Renal cortical epithelial cell (primary cell): ENCODE measurements at regions not wholly inside any gene's neighbourhood (a gene's known extent, or its start where the extent isn't known, plus 50 kb on each side); places are given as distances from the start of the nearest gene placed in this dataset.

Experiments used
- DNase-seq: peaks from one replicate; pipeline ENCODE4 v3.0.0-alpha.2; 2011; ENCODE audit warnings: low read depth

DNA sequence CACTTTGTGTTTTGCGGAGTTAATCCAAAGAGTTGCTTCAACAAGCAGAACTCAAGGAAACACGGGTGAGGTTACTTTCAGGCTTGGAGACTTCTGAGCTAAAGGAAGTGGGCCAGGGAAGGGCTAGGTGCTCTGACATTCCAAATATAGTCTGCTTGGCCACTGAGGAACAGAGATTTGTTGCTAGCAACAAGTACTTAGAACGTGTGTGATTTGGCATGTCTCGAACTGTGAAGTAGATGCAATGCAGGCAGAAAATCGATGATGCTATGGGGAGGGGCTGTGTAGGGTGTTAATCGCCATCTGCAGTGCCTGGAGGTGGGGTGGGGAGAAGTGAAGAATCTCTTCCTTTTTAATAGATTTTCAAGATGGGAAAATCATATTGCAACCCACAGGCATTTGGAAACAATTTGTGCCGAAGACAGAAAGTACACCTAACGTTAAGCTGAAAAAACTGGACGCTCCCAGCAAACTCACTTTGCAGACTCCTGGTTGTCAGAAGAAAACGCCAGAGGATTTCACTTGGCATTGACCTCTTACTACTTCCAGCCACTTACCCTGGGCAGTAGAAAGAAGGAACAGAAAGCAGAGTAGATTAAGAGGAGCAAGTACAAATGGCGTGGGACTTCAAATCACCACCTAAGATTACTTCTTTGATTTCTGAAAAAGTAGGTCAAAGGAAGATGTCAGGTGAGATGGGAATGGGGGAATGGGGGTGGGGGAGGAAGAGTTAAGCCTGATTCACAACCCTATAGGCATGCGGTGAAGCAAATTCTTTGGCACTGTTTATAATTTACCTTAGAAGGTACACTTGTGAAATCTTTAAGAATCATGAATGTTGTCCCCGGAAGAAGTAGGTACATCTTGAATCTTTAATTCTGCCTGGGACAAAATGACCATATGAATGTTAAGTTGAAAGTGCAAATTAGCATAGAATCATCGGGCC is 314.1 kb downstream of the CD83 start:
- DNase-seq = no peak

DNA sequence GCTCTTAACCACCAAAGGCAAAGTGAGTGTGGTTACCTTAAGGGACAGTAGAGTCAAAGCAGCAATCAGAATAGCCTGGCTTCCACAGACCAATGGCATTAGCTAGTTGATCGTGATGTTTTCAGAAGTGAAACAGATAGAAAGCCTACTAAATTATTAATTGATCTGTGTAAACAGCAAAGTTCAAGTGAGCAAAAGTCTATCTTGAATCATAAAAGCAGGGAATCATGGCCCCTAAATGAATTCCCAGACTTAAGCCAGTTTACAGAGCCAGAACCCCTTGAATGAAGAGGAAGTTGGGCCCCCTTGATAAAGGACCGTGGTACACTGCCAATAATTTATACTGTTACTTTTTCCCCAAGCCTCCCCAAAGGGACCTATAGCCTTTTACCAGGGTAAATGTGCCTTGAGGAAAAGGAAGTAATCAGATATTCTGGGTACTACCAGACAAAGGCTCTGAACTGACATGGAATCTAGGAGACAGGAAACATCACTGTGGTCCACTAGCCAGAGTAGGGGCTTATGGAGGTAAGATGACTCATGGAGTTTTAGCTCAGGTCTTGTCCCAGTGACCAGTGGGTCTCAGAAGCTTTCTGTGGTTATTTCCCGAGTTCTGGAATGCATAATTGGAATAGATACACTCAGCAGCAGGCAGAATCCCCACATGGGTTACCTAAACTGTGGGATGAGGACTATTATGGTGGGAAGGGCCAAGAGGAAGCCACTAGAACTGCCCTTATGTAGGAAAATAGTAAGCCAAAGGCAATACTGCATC is 317.5 kb downstream of the CD83 start:
- peak; percentile 16 for DNase-seq

DNA sequence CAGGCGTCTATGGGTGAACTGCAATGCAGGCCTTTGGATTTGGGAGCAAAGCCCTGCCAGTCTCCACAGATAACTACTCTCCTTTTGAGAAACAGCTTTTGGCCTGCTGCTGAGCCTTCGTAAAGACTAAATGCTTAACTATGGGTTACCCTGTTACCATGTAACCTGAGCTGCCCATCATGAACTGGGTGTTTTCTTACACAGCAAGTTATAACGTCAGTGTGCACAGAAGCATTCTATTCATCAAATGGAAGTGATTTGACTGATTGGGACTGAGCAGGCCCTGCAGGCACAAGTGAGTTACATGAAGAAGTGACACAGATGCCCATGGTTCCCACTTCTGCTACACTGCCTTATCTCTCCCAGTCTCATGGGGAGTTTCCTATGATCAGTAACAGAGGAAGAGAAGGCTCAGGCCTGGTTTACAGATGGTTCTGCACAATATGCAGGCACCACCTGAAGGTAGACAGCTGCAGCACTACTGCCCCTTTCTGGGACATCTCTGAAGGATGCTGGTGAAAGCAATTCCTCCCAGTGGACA is 319.1 kb downstream of the CD83 start:
- no peak for DNase-seq

DNA sequence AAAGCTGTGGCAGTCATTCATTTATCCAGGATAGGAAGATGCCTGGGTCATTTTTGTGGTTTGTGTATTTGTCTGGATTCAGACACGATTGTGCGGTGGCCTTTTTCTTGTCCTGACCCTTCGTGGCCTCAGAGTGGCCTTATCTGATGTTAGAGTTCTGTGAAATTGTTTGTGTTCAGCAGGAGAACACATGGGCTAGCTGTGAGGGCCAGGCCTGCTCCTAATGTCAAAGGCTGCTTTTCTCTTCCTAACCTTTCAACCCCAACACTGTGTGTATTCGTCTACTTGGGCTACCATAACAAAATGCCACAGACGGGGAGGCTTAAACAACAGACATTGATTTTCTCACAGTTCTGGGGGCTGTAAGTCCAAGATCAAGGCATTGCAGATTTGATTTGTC is 321.8 kb downstream of the CD83 start:
- DNase-seq = no peak

DNA sequence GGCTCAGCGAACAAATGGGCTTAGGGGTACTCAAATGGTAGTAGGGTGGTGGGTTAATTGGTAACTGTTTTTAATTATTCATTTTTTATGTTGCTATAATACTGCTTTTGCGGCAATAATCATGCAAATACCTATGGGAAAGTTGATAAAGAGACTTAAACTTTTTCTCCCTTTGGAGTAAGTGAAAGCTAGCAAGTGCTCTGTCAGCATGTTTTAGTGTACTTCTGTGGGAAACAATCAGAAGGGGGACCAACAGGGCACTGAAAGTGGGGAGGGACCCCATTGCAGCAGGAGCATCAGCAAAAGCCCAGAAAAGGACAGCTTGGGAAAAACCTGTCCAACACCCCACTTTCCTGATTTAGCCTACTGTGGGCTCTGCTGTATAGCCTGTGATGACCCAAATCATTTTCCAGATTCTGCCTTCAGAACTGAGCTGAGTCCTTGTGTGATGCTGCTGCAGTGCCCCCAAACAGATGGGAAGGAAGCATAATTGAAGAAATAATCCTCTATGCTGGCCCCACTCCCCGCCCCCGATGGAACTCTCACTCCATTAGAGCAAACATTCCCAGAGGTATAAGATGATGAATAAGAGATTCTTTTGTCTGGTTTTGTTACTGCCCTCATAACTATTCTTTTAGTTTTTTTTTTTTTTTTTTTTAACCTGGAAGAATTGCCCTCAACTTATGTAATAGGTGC is 322.8 kb downstream of the CD83 start:
- DNase-seq = no peak

DNA sequence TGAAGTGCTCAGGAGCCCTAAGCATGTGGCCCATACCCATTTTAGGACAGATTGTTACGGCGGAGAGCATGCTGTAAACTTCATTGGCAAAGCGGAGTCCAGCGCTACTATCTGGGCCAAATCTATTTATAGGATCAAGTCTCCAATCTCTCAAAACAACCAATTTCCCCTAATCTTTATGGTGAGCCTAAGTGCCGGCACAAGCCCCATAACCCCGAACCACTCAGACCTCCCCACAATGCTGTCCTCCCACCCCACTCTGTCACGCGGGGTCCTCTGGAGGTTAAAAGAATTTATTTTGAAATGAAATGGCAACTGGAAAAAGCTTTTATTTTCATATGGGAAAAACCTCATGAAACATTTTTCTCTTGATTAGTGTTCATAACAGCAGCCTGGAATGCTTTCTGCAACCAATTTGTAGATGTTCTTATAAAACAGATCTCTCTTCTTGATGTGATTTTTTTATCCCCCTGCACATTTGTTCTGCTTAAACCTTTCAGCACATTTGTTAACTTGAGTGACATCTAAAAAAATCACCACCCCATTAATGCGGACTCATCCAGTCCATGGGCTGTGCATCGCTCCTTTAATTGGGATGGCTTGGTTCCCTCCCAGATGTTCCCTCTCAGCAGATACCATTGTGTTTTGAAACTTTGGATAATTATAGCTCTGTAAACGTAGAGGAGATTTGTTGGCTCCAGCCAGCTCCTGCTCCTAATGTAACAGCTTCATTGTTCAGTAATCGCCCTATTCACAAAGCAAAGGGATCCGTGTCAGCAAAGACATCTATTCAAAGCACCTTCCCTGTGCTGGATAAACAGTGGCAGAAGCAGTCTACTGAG is 323.6 kb downstream of the CD83 start:
- DNase-seq = no peak

DNA sequence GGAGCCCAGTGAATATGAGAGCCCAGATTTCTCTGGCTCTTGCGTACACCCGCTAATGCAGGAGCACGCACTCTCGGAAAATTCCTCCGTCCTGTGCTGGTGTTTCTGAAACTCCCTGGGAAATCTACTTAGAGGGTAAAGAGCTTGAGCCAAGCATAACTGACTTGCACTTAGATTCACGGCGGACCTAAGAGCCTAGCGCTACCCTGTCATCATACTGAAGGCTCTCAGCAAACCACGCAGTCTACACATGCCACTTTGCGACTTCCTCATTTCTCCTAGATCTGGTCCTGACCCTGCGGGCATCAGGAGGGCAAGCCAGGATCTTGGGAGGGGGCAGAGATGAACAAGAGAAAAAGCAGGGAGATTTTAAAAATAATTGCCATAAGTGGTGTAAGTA is 324.7 kb downstream of the CD83 start:
- DNase-seq = no peak

DNA sequence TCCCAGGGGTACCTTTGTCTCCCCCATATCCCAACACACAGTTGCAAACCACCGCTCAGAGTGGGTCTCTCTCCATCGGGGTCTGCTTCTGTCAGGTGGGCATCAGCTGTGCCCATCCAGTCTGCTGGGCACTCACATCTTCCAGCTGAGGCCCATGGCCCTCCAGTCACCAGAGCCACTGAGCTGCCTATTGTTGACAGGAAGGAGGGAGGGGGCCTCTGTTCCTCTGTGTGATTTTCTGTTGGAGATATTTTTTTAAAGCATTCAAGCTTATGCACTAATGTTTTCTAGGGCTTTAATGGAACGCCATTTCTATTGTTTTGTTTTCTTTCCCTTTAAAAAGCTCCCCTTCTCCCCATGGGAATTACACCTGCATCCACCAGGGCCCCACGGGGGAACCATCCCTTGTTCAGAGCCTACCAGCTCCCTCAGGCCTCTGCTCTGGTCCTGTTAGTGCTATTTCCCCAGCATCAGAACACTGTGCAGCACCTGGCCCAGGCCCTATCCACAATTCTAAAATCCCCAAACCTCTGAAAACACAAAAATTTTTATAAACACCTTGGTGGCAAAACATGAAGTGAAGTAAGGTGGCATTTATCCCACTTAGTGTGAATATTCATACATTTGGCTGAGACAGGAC is 326.2 kb downstream of the CD83 start:
- DNase-seq = no peak

DNA sequence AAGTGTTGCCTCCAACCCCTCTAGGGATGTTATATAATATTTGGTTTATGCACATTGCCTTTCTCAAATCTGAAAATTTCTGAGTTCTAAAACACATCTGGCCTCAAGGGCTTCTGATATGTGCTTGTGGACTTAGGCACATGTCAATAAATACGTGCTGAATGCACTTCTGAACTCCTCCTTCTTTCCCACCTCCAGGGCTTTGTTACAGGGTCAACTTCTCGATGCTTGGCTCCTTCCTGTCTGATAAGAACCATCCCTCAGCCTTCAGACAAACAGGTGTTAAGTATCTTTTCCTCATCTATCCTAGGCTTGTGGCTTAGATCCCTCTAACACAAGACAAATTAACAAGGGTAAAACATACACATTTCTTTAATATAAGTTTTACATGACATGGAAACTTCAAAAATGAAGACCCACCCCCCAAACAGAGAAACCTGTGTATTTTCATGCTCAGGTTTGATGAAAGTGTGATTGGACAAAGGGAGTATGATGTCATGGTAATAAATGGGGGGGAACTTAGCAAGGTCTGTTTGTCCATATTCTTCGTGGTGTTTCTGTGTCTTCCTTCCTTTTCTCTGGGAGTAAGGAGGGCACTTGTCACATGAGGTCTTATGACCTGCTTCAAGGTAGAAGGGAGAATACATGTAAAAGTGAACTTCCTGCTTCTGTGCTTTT is 326.9 kb downstream of the CD83 start:
- DNase-seq = no peak

DNA sequence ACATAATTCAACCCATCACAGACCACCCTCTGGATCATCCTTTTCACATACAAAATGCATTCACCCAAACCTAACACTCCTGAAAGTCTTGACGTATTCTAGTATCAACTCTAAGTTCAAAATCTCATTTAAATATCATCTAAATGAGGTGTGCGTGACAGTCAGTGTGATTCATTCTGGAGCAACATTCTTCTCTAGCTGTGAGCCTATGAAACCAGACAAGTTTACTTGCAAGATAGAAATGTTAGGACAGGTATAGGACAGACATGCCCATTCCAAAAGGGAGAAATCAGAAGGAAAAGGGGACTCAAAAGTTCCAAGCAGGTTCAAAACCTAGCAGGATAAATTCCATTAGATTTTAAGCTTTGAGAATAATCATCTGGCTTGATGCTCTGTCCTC is 329.7 kb downstream of the CD83 start:
- DNase-seq = no peak

DNA sequence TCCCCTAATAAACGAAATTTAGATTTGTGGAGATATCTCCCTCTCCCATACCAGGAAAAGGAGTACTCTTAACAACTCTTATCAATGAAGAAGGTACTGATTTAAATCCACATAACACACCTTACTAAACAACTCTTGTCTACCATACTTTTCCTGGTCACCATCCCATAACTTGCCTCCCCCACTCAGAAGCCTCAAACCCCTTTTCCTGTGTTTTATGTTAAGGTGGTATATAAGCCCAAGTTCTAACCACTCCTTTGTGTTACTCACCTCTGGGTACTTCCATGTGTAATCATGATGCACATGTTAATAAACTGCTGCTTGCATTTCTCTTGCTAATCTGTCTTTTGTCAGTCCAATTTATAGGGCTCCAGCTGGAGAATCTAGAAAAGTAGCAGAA is 330.7 kb downstream of the CD83 start:
- DNase-seq = no peak

DNA sequence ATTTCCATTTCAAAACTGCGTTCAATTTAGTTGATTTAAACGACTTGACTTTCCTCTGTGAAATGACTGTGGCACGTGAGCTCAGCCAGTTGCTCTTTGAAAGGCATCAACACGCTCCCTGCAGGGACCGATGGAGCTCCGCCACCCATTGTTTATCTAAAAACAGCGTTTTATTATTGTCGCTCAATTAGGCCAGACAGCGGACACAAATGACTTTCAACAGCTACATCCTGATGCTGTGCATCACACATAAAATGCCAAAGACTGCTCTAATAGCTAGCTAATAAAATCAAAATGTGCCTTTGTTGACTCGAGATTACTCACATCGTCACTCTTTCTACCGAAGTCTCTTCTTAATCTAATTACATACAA is 332.5 kb downstream of the CD83 start:
- DNase-seq = no peak

DNA sequence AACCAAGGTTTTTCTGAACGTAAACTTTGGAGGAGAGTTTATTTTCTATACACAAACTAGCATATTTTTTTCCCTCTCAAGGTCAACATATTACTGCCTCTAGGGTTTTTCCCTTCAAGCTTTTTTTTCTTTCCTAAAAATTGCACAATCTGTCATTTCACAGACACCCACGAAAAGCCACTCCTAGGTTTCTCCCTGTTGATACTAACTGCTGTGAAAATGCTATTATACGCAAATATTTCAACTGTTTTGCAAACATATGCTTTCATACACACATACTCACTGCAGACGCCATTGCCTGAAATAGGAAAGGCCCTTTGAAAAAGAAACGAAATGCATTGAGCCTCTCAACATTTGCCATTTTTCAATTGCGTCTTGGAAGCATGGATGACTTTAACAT is 333.0 kb downstream of the CD83 start:
- no peak for DNase-seq

DNA sequence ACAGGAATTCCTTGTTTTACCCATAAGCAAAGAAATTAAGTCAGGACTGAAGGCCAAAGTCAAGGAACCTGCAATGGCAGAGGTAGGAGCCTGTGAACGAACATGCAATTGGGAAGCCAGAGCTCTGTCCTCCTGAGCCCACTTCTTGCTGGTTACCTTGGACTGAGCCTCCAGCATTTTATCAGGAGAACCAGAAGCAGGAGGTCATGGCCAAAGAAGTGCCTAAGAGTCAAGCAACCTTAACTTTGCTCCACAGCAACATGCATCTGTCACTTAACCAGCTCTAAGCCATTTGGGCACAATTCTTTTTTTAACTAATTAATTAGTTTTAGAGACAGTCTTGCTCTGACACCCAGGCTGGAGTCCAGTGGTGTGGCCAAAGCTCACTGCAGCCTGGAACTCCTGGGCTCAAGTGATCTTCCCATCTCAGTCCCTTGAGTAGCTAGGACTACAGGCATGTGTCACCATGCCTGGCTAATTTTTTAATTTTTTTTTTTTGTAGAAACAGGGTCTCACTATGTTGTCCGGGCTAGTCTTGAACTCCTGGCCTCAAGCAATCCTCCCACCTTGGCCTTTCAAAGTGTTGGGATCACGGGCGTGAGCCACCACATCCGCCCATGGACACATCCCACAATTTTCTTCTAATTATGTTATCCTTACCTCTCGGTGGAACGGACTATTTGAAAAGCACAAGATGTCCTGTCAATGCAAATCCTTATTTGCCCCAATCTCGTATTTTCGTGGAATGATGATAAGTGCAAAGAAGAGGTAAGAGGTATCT is 334.2 kb downstream of the CD83 start:
- DNase-seq = no peak

DNA sequence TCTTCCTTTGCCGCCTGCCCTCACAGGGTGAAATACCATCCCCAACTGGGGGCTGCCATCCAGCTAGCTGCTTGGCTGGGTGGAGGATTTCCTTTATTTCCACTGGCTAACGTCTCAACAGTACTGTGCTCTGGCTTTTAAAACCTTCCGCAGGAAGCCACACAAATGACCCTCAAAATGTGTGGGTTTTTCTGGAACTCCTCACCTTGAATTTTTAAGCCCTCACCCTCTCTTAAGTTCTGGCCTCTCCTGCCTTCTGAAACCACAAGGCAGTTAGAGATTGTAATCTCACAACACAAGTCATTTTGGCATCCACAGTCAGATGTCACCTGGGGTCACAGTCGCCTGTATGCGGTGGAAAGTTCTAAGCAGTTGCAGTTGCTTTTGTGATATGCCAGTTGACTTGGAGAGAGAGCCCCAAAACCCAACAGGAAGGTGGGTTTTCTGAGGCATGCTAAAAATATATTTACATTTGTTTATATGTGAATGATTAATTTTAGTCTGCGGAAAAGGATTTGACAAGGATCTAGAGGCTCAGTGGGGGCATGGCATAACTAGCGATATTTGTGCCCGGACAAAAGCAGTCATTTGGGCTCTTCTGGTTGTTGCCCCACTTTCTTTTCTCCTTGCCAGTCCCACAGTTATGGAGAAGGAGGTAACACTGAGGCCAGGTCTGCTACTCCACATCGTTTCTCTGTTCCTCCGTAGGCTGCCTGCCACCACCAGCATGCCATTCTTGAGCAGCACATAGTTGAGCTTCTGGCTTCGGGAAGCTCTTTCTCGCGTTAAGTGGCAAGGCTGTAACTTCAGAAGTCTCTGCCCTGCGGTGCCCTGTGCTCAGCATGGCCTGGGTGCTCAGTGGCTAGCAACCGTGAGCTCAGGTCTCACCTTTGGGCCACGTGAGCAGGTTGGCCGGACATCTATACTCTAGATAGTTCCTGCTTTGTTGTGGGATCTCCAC is 335.3 kb downstream of the CD83 start:
- DNase-seq = no peak

DNA sequence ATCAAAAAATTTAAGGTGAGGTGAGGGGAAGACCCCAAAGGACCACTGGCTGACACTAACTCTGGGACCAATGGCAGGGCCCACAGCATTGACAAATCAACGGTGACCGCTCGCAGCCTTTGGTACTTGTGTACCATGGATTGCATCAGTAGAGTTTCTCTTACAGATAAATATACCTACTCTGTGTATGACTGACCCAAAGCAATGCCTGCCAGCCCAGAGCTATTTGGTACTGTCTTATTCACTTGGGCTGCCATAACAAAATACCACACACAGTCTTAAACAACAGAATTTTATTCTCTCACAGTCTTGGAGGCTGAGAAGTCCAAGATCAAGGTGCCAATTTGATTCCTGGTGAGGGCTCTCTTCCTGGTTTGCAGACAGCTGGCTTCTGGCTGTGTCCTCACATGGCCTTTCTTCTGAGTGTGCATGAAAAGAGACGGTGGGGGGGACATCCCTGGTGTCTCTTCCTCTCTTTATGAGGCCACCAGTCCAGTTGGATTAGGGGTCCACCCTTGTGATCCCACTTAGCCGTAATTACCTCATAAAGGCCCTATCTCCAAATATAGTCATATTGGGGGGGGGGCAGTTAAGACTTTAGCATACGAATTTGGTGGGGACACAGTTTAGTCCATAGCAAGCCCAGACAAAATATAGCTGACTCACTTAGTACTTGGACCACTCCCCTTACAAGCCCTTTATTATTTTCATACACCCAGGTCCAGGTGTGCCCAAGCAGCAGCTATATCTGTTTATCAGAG is 336.3 kb downstream of the CD83 start:
- no peak for DNase-seq

DNA sequence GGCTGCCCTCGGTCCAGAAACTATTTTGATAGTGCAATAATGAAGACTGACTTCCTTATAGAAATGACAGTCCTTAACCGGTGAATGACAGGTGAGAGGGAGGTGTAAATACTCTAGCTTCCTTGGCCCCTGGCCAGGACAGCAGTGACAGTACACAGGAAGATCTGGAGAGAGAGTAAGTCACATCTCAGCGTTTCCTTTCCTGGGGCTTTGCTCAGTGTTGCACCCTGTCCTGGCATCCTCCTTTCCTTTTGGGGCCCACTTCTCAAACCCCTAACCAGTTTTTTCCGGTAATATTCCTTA is 336.9 kb downstream of the CD83 start:
- DNase-seq = no peak

DNA sequence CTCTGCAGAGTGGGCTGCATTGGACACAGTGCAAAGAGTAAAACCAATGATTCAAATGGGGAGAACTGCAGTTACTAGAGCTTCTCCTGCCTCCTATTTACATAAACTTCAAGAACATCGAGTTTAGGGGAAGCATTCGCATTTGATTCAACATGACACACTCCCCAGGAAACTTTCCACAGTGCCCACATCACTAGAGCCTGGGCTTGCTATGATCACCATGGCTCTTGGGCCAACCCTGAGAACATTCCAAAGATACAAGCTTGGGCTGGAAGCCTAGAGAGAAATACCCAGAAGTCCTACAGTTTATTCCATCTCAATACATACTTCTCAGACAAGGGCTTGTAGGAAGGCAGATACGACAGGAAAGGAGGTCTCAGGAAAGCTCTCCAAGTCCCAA is 337.9 kb downstream of the CD83 start:
- DNase-seq = no peak
